ENCODE measurements at regions not wholly inside any gene's neighbourhood (a gene's known extent, or its start where the extent isn't known, plus 50 kb on each side); places are given as distances from the start of the nearest gene placed in this dataset.

DNA sequence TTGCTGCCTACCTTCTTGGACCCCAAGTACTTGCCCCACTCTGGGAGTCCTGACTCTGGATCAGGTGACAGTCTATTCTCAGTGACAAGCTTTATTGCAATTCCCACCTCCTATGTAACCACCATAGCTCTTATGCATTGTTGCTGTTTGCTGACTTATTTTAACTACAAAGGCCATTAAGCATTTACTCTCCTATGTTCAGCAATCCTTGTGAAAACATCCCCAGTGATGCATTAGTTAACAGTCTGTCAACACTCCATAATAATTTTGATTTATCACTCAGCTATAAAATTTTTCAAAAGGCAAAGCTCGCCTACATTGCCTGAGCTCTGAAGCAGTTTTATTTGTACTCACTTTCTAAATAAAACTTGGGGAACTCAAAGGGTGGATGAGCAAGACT, 871.8 kb upstream of the SORCS1 start:
- Histone ChIP-seq H4K20me1 (replicated peaks in 1 of 2; ENCODE audit: control insufficient read depth in 1 of 2, insufficient read depth in 2 of 2, low read length in 2 of 2) (no peaks in the 10 kb centered on the region), H3K4me1 (replicated peaks in 1 of 4; ENCODE audit: control insufficient read depth in 3 of 4, insufficient read depth in 4 of 4, low read length in 3 of 4) (peaks cover 0 to 2% (median 0%) of the 10 kb centered on the region in 4 experiments; a peak in 1 of 7 replicates), H3K23ac (ENCODE audit: insufficient read length) (no peak overlapping the region), H4K91ac (replicated peaks; ENCODE audit: insufficient read length, low read length) (no peak overlapping the region), H3K27ac (ENCODE audit: low read depth, low read length) (no peak overlapping the region), H2AK5ac (ENCODE audit: low read depth, low read length) (no peak overlapping the region), H3K14ac (ENCODE audit: insufficient read length) (no peak overlapping the region), H2AFZ (ENCODE audit: low read length) (no peak overlapping the region), H3K4me2 (ENCODE audit: insufficient read depth in 1 of 2, low read depth in 2 of 2, low read length in 2 of 2) (no peak overlapping the region), H4K8ac (ENCODE audit: extremely low read depth, insufficient read depth, low read length) (no peak overlapping the region), H3K4me3 (ENCODE audit: extremely low read depth in 1 of 4, insufficient read depth in 2 of 4, low read depth in 3 of 4, low read length in 4 of 4) (no peak overlapping the region), H3K27me3 (replicated peaks in 1 of 4; ENCODE audit: control insufficient read depth in 3 of 4, extremely low read depth in 1 of 4, insufficient read depth in 3 of 4, low read length in 3 of 4) (peaks cover 0 to 1% (median 0%) of the 10 kb centered on the region in 4 experiments; a peak in 1 of 7 replicates), H3K23me2 (ENCODE audit: low read depth, low read length) (no peaks in the 10 kb centered on the region), H2BK120ac (replicated peaks; ENCODE audit: low read depth, low read length) (no peak overlapping the region), H3K79me2 (ENCODE audit: control insufficient read depth in 1 of 2, insufficient read depth in 2 of 2, low read length in 2 of 2) (no peaks in the 10 kb centered on the region), H2BK12ac (ENCODE audit: low read depth, low read length) (no peak overlapping the region), H3K9ac (replicated peaks in 1 of 4; ENCODE audit: extremely low read depth in 1 of 4, low read depth in 3 of 4, low read length in 3 of 4) (no peak overlapping the region), H2BK5ac (ENCODE audit: low read depth, low read length) (no peak overlapping the region), H2BK15ac (ENCODE audit: low read length) (no peak overlapping the region), H3K56ac (replicated peaks; ENCODE audit: insufficient read length, low read depth, low read length) (no peak overlapping the region), H3K4ac (replicated peaks; ENCODE audit: insufficient read length, low read depth, low read length) (no peak overlapping the region), H3K79me1 (ENCODE audit: low read depth, low read length) (no peaks in the 10 kb centered on the region), H3K36me3 (ENCODE audit: control insufficient read depth in 2 of 4, insufficient read depth in 4 of 4, low read length in 3 of 4) (no peaks in the 10 kb centered on the region), H3K9me3 (ENCODE audit: insufficient read depth in 2 of 2, low read depth in 1 of 2, low read length in 1 of 2) (no peaks in the 10 kb centered on the region), H4K5ac (ENCODE audit: insufficient read length, low read depth, low read length) (no peak overlapping the region), H2BK20ac (ENCODE audit: low read length) (no peak overlapping the region), H3K18ac (ENCODE audit: extremely low read depth, low read length) (no peak overlapping the region)
- WGBS, 2 experiments (ENCODE audit: extremely low coverage in 1 of 2, insufficient coverage in 1 of 2, insufficient read length in 1 of 2, insufficient replicate concordance in 2 of 2, low coverage in 1 of 2, low lambda C conversion rate in 2 of 2, missing lambda C conversion rate in 1 of 2) = 100% methylated on average over 1 of the region's 1 CpG; no CpG with 5 or more reads in 1 of the 2 experiments
- no peak for FAIRE-seq
- DNase-seq (ENCODE audit: low read depth in 1 of 2, low spot score in 2 of 2) = no peak
- ChIA-PET CTCF (ENCODE audit: partially characterized antibody) (no interaction called here), POLR2A (ENCODE audit: partially characterized antibody) (no interaction called here)
- TF ChIP-seq, protein P1, sequence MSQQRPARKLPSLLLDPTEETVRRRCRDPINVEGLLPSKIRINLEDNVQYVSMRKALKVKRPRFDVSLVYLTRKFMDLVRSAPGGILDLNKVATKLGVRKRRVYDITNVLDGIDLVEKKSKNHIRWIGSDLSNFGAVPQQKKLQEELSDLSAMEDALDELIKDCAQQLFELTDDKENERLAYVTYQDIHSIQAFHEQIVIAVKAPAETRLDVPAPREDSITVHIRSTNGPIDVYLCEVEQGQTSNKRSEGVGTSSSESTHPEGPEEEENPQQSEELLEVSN (IDR thresholded peaks at IDR 0.05) = no peak
- TF ChIP-seq BACH1 (IDR thresholded peaks at IDR 0.05; ENCODE audit: low read length) = no peak
- no peak for TF ChIP-seq YY1 (IDR thresholded peaks at IDR 0.05; ENCODE audit: low read depth, low read length)
- TF ChIP-seq JUN (IDR thresholded peaks at IDR 0.05; ENCODE audit: low read depth, low read length) = no peak
- TF ChIP-seq POLR2A (IDR thresholded peaks at IDR 0.05; ENCODE audit: control extremely low read depth in 1 of 2, low read depth in 2 of 2, low read length in 2 of 2) = no peak
- no peak for TF ChIP-seq CEBPB (IDR thresholded peaks at IDR 0.05; ENCODE audit: low read depth, low read length)
- TF ChIP-seq KDM1A (IDR thresholded peaks at IDR 0.05; ENCODE audit: borderline replicate concordance, low read length) = no peak
